Liver (tissue), 3 donors: ENCODE measurements at regions not wholly inside any gene's neighbourhood (a gene's known extent, or its start where the extent isn't known, plus 50 kb on each side); places are given as distances from the start of the nearest gene placed in this dataset.

Experiments used
- ATF3 ChIP-seq: IDR thresholded peaks from 2 replicates; pipeline ENCODE4 v1.6.1; 2016; ENCODE audit warnings: antibody characterized with exemption
- CTCF ChIP-seq: fragments of 150-350 bp; IDR thresholded peaks from 2 replicates; pipeline ENCODE4 v1.5.1; 2017; ENCODE audit warnings: improper control_type of control experiment, low read depth, low read length; ENCODE audit not compliant: missing input control
- FOXA2 ChIP-seq: IDR thresholded peaks from 2 replicates; pipeline ENCODE4 v1.6.1; 2016; ENCODE audit warnings: antibody characterized with exemption
- JUND ChIP-seq, 2 donors: IDR thresholded peaks; 2 replicates each; pipeline ENCODE4 v1.6.1; 2016; ENCODE audit warnings: antibody characterized with exemption in 2 of 2
- MAX ChIP-seq: IDR thresholded peaks from 2 replicates; pipeline ENCODE4 v1.6.1; 2016; ENCODE audit warnings: antibody characterized with exemption
- NR2F2 ChIP-seq: IDR thresholded peaks from 2 replicates; pipeline ENCODE4 v1.6.1; 2016; ENCODE audit warnings: antibody characterized with exemption
- RAD21 ChIP-seq, 2 donors: IDR thresholded peaks; 2 replicates each; pipeline ENCODE4 v1.6.1; 2016; ENCODE audit warnings: antibody characterized with exemption in 2 of 2, mild to moderate bottlenecking in 2 of 2
- SP1 ChIP-seq: IDR thresholded peaks from 2 replicates; pipeline ENCODE4 v1.6.1; 2018; ENCODE audit warnings: antibody characterized with exemption, mild to moderate bottlenecking
- TAF1 ChIP-seq: conservative IDR thresholded peaks from 2 replicates; pipeline ENCODE4 v1.6.1; 2016; ENCODE audit warnings: antibody characterized with exemption, mild to moderate bottlenecking
- YY1 ChIP-seq: IDR thresholded peaks from 2 replicates; pipeline ENCODE4 v1.6.1; 2016; ENCODE audit warnings: antibody characterized with exemption, mild to moderate bottlenecking
- donor health status: healthy.
- donor health status: healthy.

GRCh38 chr9:31554941-31555340 lies 829.5 kb upstream of the ACO1 start:
- TF ChIP-seq CTCF (no peak), JUND (IDR thresholded peaks at IDR 0.05) (no peak), TAF1 (no peak), RAD21 (IDR thresholded peaks at IDR 0.05) (no peak), YY1 (no peak), ATF3 (no peak), SP1 (no peak), MAX (no peak), FOXA2 (no peak), NR2F2 (no peak)
